K562 (cell line): ENCODE measurements at regions not wholly inside any gene's neighbourhood (a gene's known extent, or its start where the extent isn't known, plus 50 kb on each side); places are given as distances from the start of the nearest gene placed in this dataset.

ENCODE experiments used
- ATAC-seq: fragments of 200-7000 bp; cut with Tn5 transposase; 3 replicates; pipeline ENCODE4 v1.9.1; 2020; ENCODE audit warnings: moderate library complexity
- BruUV-seq: library from RNA; stranded (reverse); fragments of 400-500 nt; replicated peaks from 2 replicates; lab custom pipeline; 2021; lab: Mats Ljungman, UMichigan
- CTCF ChIA-PET: fragments of 300-600 bp; formaldehyde crosslinking; extraction: SDS; loops from one replicate; lab custom pipeline; 2021; ENCODE audit warnings: low intra/inter-chr PET ratio; lab: Yijun Ruan, JAX
- POLR2A ChIA-PET: fragments of 300-600, 350-650 bp; sonication (Branson Sonifier 250); formaldehyde crosslinking; extraction: SDS; loops from one replicate; lab custom pipeline; 2021; ENCODE audit warnings: antibody characterized with exemption, inconsistent platforms; lab: Yijun Ruan, JAX
- DNase-seq, 4 experiments: peaks; one replicate each; pipeline versions ENCODE4 v3.0.0 to v3.0.0-alpha.2; 2011 to 2018; ENCODE audit warnings: low spot score in 3 of 4, mixed read lengths in 3 of 4; ENCODE audit errors: extremely low read depth in 1 of 4
- FAIRE-seq: peaks from 2 replicates; lab custom pipeline; 2011; peaks lifted over from hg19 to GRCh38; lab: Jason Lieb, UNC
- H2AFZ ChIP-seq: 2 replicates; pipeline ENCODE4 v1.6.0; 2011; ENCODE audit warnings: low read depth, low read length, control low read depth, inconsistent platforms
- H3K27ac ChIP-seq: fragments of 200-600 bp; 3 replicates; pipeline ENCODE4 v1.8.0; 2011; ENCODE audit warnings: low read depth, mild to moderate bottlenecking, control low read depth, inconsistent platforms, low read length, moderate library complexity, mixed read lengths; ENCODE audit errors: extremely low read depth
- H3K27me3 ChIP-seq, 2 experiments: fragments of 300-600 bp in 1 of 2; 2 replicates in 1 of 2; 3 replicates in 1 of 2; pipeline versions ENCODE4 v1.6.0 to v1.8.0; 2011; ENCODE audit warnings: inconsistent platforms in 2 of 2, low read length in 2 of 2, mild to moderate bottlenecking in 1 of 2, mixed read lengths in 1 of 2, moderate library complexity in 1 of 2; ENCODE audit not compliant: control insufficient read depth in 2 of 2, insufficient read depth in 2 of 2
- H3K36me3 ChIP-seq: fragments of 300-600 bp; 3 replicates; pipeline ENCODE4 v1.8.0; 2011; ENCODE audit warnings: mild to moderate bottlenecking, low read length, inconsistent platforms; ENCODE audit not compliant: control insufficient read depth, insufficient read depth
- H3K4me1 ChIP-seq, 2 experiments: fragments of 200-600 bp in 1 of 2; replicated peaks in 1 of 2; 2 replicates in 1 of 2; 3 replicates in 1 of 2; pipeline versions ENCODE4 v1.5.1 to v1.8.0; 2011; ENCODE audit warnings: inconsistent platforms in 2 of 2, low read length in 2 of 2, mild to moderate bottlenecking in 1 of 2, mixed read lengths in 1 of 2, moderate library complexity in 1 of 2; ENCODE audit not compliant: control insufficient read depth in 2 of 2, insufficient read depth in 2 of 2
- H3K4me2 ChIP-seq: 2 replicates; pipeline ENCODE4 v1.6.1; 2011; ENCODE audit warnings: low read length, control low read depth, inconsistent platforms, mixed read lengths; ENCODE audit not compliant: insufficient read depth
- H3K4me3 ChIP-seq: fragments of 200-600 bp; sonication (generic), shearing (Covaris generic); 2 replicates; pipeline ENCODE4 v1.5.1; 2016; ENCODE audit warnings: control low read depth, inconsistent platforms
- H3K79me2 ChIP-seq: fragments of 200-600 bp; 3 replicates; pipeline ENCODE4 v1.8.0; 2011; ENCODE audit warnings: low read length, inconsistent platforms; ENCODE audit not compliant: control insufficient read depth, insufficient read depth
- H3K9ac ChIP-seq, 2 experiments: 2 replicates each; pipeline versions ENCODE4 v1.6.0 to v1.6.1; 2011; ENCODE audit warnings: low read depth in 2 of 2, low read length in 2 of 2, control low read depth in 1 of 2, inconsistent platforms in 1 of 2, mild to moderate bottlenecking in 1 of 2, mixed read lengths in 1 of 2; ENCODE audit not compliant: insufficient read depth in 1 of 2
- H3K9me1 ChIP-seq: one replicate; pipeline ENCODE4 v1.6.0; 2011; ENCODE audit warnings: inconsistent platforms, mild to moderate bottlenecking, low read length, moderate library complexity; ENCODE audit not compliant: control insufficient read depth, insufficient read depth
- H3K9me3 ChIP-seq: replicated peaks from 2 replicates; pipeline ENCODE4 v1.5.1; 2011; ENCODE audit warnings: low read depth, low read length, inconsistent platforms; ENCODE audit not compliant: control insufficient read depth, insufficient read depth
- H4K20me1 ChIP-seq: replicated peaks from 2 replicates; pipeline ENCODE4 v1.6.1; 2011; ENCODE audit warnings: low read length, inconsistent platforms, mixed read lengths; ENCODE audit not compliant: control insufficient read depth, insufficient read depth
- ASH1L ChIP-seq: fragments of 450-650 bp; IDR thresholded peaks from 2 replicates; pipeline ENCODE4 v1.6.1; 2018; ENCODE audit warnings: borderline replicate concordance, mild to moderate bottlenecking, low read depth; ENCODE audit not compliant: partially characterized antibody
- CEBPB ChIP-seq: fragments of 450-650 bp; IDR thresholded peaks from 2 replicates; pipeline ENCODE4 v1.6.1; 2016; ENCODE audit warnings: missing genetic modification characterization, missing compliant biosample characterization
- E2F4 ChIP-seq: sonication (generic); formaldehyde crosslinking; IDR thresholded peaks from 2 replicates; pipeline ENCODE4 v1.8.0; 2022; ENCODE audit warnings: mild to moderate bottlenecking, low read depth, missing genetic modification reagents
- ETV5 ChIP-seq: sonication (generic); formaldehyde crosslinking; IDR thresholded peaks from 2 replicates; pipeline ENCODE4 v1.4.0; 2020; ENCODE audit warnings: low read depth, mild to moderate bottlenecking, missing genetic modification reagents
- IRF2 ChIP-seq: sonication (generic); formaldehyde crosslinking; IDR thresholded peaks from 2 replicates; pipeline ENCODE4 v1.8.1; 2022; ENCODE audit warnings: mild to moderate bottlenecking, missing genetic modification reagents
- KDM2B ChIP-seq: fragments of 250-450 bp; sonication (Bioruptor Pico); IDR thresholded peaks from 2 replicates; pipeline ENCODE4 v1.8.0; 2021; ENCODE audit warnings: mild to moderate bottlenecking, moderate library complexity
- KDM5B ChIP-seq: fragments of 200-600 bp; sonication (generic); IDR thresholded peaks from 2 replicates; pipeline ENCODE4 v1.6.1; 2012; ENCODE audit warnings: low read depth, mild to moderate bottlenecking, moderate library complexity, low read length, control low read depth, inconsistent platforms; ENCODE audit not compliant: insufficient replicate concordance
- MCM5 ChIP-seq: fragments of 450-650 bp; IDR thresholded peaks from 2 replicates; pipeline ENCODE4 v1.6.1; 2016; ENCODE audit warnings: low read depth
- NBN ChIP-seq: fragments of 450-650 bp; IDR thresholded peaks from 2 replicates; pipeline ENCODE4 v1.6.1; 2016; ENCODE audit warnings: low read depth, mild to moderate bottlenecking
- NELFE ChIP-seq: IDR thresholded peaks from 2 replicates; pipeline ENCODE4 v1.6.1; 2011; ENCODE audit warnings: mild to moderate bottlenecking; ENCODE audit not compliant: insufficient read depth, insufficient read length
- POLR3A ChIP-seq: IDR thresholded peaks from 2 replicates; pipeline ENCODE4 v1.6.1; 2011; ENCODE audit warnings: borderline replicate concordance, mild to moderate bottlenecking, moderate library complexity; ENCODE audit not compliant: insufficient read length, insufficient read depth; ENCODE audit errors: extremely low read depth
- SMAD4 ChIP-seq: fragments of 250-450 bp; sonication (Bioruptor Pico); conservative IDR thresholded peaks from 2 replicates; pipeline ENCODE4 v1.8.0; 2021; ENCODE audit warnings: inconsistent platforms, mild to moderate bottlenecking, moderate library complexity
- SRSF7 ChIP-seq: fragments of 200-400 bp; formaldehyde crosslinking; optimal IDR thresholded peaks from 2 replicates; pipeline ENCODE3; 2017; ENCODE audit warnings: mild to moderate bottlenecking, low read depth, low read length
- WGBS: fragments of 100-300 bp; shearing (Covaris generic); methylation state at CpG from one replicate; pipeline ENCODE4 v1.1.6; 2016; ENCODE audit warnings: low coverage, mixed read lengths; ENCODE audit not compliant: insufficient coverage; ENCODE audit errors: missing lambda C conversion rate; 5-methylcytosine and 5-hydroxymethylcytosine counted together
- in situ Hi-C: fragments of 300-500 bp; cut with MboI; formaldehyde crosslinking; loops from 4 replicates; pipeline ENCODE4 v1.15.0; 2018; ENCODE audit warnings: inconsistent platforms, mixed read lengths
- intact Hi-C: fragments of 100-400 bp; cut with micrococcal nuclease; formaldehyde crosslinking; loops from 2 replicates; pipeline ENCODE4 v1.14.2; 2022

- CTCF ChIA-PET: no interaction called here
- no peaks in the 10 kb centered on the region for H3K79me2 ChIP-seq
- whole genome bisulfite sequencing: 0% methylated on average over 4 of the region's 4 CpGs
- H3K36me3 ChIP-seq: no peaks in the 10 kb centered on the region
- in situ Hi-C loops: no loop called here
- TF ChIP-seq ASH1L (no peak), CEBPB (tag) (no peak), SRSF7 (no peak), KDM5B (no peak), NELFE (no peak), E2F4 (no peak), POLR3A (no peak), KDM2B (CRISPR knock-in tag) (no peak), SMAD4 (CRISPR knock-in tag) (no peak), ETV5 (no peak), NBN (no peak), MCM5 (no peak), IRF2 (CRISPR knock-in tag) (no peak)
- no peak overlapping the region for H3K4me2 ChIP-seq
- intact Hi-C loops: no loop called here
- no peaks in the 10 kb centered on the region for H3K9me3 ChIP-seq
- no TSS peak for BruUV-seq
- POLR2A ChIA-PET: no interaction called here
- peaks cover 18 to 44% of the 10 kb centered on the region in 2 experiments; a peak in 4 of 5 replicates for H3K27me3 ChIP-seq
- H3K4me3 ChIP-seq: no peak overlapping the region
- no peak overlapping the region for H3K27ac ChIP-seq
- H3K4me1 ChIP-seq: no peaks in the 10 kb centered on the region
- DNase-seq (no peak), FAIRE-seq (no peak), ATAC-seq (no peak)
- no peak overlapping the region for H2AFZ ChIP-seq
- H4K20me1 ChIP-seq: 0 out of 2 replicates have a peak, but pooled peaks cover 5% of the 10 kb centered on the region
- no peaks in the 10 kb centered on the region for H3K9me1 ChIP-seq
- no peak overlapping the region for H3K9ac ChIP-seq
Measured at GRCh38 chr1:5613900-5614299, 378.3 kb downstream of the NPHP4 start.
